ENCODE measurements at regions not wholly inside any gene's neighbourhood (a gene's known extent, or its start where the extent isn't known, plus 50 kb on each side); places are given as distances from the start of the nearest gene placed in this dataset.

- no peak for TF ChIP-seq EZH2phosphoT487 (IDR thresholded peaks at IDR 0.05; ENCODE audit: borderline replicate concordance, low read length)
- TF ChIP-seq CTCF (IDR thresholded peaks at IDR 0.05; ENCODE audit: low read depth, low read length, poor library complexity, severe bottlenecking): no peak
Measured at GRCh38 chr4:124433044-124433443, 279.5 kb downstream of the ANKRD50 start.

Measured in DOHH2 (cell line).